ENCODE measurements at regions not wholly inside any gene's neighbourhood (a gene's known extent, or its start where the extent isn't known, plus 50 kb on each side); places are given as distances from the start of the nearest gene placed in this dataset.

DNA sequence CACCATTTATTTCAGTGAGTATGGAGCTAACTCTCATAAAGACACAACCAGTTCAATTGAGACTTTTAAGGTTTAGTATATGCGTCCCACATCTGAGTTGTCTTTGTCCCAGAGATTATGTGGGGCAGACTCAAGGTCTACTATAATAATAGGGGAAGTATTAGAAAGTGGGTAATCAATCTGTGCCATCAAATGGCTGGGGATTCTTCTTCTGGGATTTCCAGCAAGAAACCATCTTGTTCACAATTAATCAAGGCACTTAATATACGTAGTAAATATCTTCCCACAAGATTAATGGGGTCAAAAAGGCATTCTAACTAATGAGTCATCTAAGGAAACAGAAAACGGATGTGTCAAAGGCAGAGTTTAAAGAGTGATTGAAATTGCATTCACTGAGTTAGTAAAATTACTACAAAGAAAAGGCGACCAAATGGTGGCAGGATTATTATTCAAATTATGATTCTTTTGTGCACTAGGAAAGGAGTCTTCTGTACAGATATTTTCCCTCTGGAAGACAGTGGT is 179.8 kb upstream of the REG3G start:
- Histone ChIP-seq H3K27ac (no peak overlapping the region), H3K4me1 (no peaks in the 10 kb centered on the region), H3K27me3 (no peaks in the 10 kb centered on the region), H3K4me3 (no peak overlapping the region), H3K36me3 (no peaks in the 10 kb centered on the region), H3K9me3 (no peaks in the 10 kb centered on the region)
- 54 to 66% methylated on average over 4 of the region's 4 CpGs for WGBS, 2 donors
- no peak for TF ChIP-seq POLR2A (IDR thresholded peaks at IDR 0.05)
- TF ChIP-seq CTCF (IDR thresholded peaks at IDR 0.05), result no peak
- TF ChIP-seq POLR2AphosphoS5 (IDR thresholded peaks at IDR 0.05), result no peak
- intact Hi-C loops (cut with DNase I), result no loop called here
- no peak for DNase-seq

DNA sequence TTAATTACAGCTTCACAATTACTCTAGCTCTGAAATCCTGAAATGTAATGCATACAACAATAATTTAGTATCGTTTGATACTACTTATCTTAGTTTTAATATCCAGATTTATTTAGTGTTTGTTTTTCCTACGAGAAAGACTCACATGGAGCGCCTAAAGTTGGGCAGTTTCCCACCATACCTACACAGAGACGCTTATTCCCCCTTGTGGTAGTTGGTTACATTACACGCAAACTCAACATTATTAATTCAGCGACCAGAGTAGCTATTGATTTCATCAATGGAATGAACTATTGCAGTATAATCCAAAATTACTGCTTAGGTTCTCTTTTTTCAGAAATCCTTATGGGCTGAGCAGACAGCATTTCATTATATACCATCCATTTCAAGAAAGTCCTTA is 164.0 kb upstream of the REG3G start:
- no peaks in the 10 kb centered on the region for H3K9me3 ChIP-seq
- no peak for DNase-seq
- H3K27ac ChIP-seq, result no peak overlapping the region
- peaks cover 0 to 7% (median 0%) of the 10 kb centered on the region in 4 donors for H3K4me1 ChIP-seq
- no peak for TF ChIP-seq EP300 (IDR thresholded peaks at IDR 0.05)
- TF ChIP-seq CTCF (IDR thresholded peaks at IDR 0.05), result peak in 3 of 4 experiments; percentile 13 to 54 (median 41)
- H3K4me3 ChIP-seq, result no peak overlapping the region
- intact Hi-C loops (cut with DNase I), result no loop called here
- no peaks in the 10 kb centered on the region for H3K36me3 ChIP-seq
- WGBS, 2 donors, result 68 to 74% methylated on average over 6 of the region's 6 CpGs
- H3K27me3 ChIP-seq, result no peaks in the 10 kb centered on the region

- H3K27ac ChIP-seq, result no peak overlapping the region
- no peak overlapping the region for H3K4me3 ChIP-seq
- 77 to 87% methylated on average over 3 of the region's 3 CpGs for WGBS, 2 donors
- DNase-seq, result no peak
- H3K36me3 ChIP-seq, result no peaks in the 10 kb centered on the region
- intact Hi-C loops (cut with DNase I), result no loop called here
- no peaks in the 10 kb centered on the region for H3K27me3 ChIP-seq
- H3K9me3 ChIP-seq, result no peaks in the 10 kb centered on the region
- no peak for TF ChIP-seq CTCF (IDR thresholded peaks at IDR 0.05)
- no peak for TF ChIP-seq POLR2AphosphoS5 (IDR thresholded peaks at IDR 0.05)
- TF ChIP-seq POLR2A (IDR thresholded peaks at IDR 0.05), result no peak
- no peak for TF ChIP-seq EP300 (IDR thresholded peaks at IDR 0.05)
- H3K4me1 ChIP-seq, result peaks cover 0 to 7% (median 0%) of the 10 kb centered on the region in 4 donors
Observed at GRCh38 chr2:78864205-78864604, 161.3 kb upstream of the REG3G start.

DNA sequence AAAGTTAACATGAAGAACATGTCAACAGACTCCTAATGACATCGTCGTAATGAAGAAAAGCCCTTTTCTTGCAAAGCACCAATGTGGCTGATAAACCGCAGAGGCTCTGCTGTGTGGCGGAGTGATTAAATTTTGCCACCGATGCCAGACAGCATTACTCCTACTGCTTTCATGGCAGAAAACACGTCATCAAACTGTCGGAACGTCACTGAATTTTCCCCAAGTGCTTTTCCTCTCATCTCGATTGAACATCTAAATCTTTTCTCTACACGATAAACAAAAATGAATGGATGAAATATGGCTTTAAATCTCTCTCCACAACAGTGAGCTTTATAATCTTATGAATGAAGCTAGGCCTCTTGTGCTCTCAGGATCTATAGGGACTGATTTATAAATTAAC is 159.8 kb upstream of the REG3G start:
- 88 to 90% methylated on average over 10 of the region's 10 CpGs for WGBS, 2 donors
- Histone ChIP-seq H3K9me3 (no peaks in the 10 kb centered on the region), H3K27me3 (no peaks in the 10 kb centered on the region), H3K36me3 (no peaks in the 10 kb centered on the region), H3K27ac (no peak overlapping the region), H3K4me1 (peaks cover 0 to 7% (median 0%) of the 10 kb centered on the region in 4 donors), H3K4me3 (no peak overlapping the region)
- intact Hi-C loops (cut with DNase I), result no loop called here
- no peak for TF ChIP-seq POLR2AphosphoS5 (IDR thresholded peaks at IDR 0.05)
- no peak for TF ChIP-seq EP300 (IDR thresholded peaks at IDR 0.05)
- TF ChIP-seq CTCF (IDR thresholded peaks at IDR 0.05), result no peak
- TF ChIP-seq POLR2A (IDR thresholded peaks at IDR 0.05), result no peak
- no peak for DNase-seq

GRCh38 chr2:78870343-78870967 is 155.0 kb upstream of the REG3G start:
- Histone ChIP-seq H3K27me3 (no peaks in the 10 kb centered on the region), H3K9me3 (no peaks in the 10 kb centered on the region), H3K4me1 (no peaks in the 10 kb centered on the region), H3K4me3 (no peak overlapping the region), H3K27ac (no peak overlapping the region), H3K36me3 (no peaks in the 10 kb centered on the region)
- no peak for DNase-seq
- TF ChIP-seq CTCF (IDR thresholded peaks at IDR 0.05) (no peak), EP300 (IDR thresholded peaks at IDR 0.05) (no peak), POLR2AphosphoS5 (IDR thresholded peaks at IDR 0.05) (no peak), POLR2A (IDR thresholded peaks at IDR 0.05) (no peak)
- intact Hi-C loops (cut with DNase I), result no loop called here
- WGBS, 2 donors, result 39 to 69% methylated on average over 1 of the region's 1 CpG

All from sigmoid colon (tissue), 6 donors.